ENCODE measurements at regions not wholly inside any gene's neighbourhood (a gene's known extent, or its start where the extent isn't known, plus 50 kb on each side); places are given as distances from the start of the nearest gene placed in this dataset.

DNA sequence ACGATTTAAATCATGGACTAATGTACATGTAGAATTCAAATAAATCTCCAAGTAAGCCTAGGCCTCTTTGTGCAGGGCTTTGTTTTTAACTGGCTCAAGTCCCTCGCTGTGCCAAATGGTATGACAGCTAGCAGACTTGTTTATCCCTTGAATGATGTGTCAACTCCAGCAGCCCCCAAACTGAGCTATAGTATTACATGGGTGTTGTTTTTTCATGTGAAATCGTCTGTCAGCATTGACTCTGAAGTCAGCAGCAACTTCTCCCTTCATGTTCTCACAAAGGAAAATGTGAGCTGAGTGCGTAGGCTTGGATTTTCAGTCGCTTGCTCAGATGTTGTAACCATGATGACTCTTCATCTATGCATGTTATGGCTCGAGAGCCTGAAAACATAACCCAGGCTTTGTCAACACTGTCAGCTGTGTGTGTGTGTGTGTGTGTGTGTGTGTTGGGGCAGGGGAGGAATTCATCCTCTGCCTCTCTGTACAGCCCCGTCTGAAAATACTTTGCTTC lies 73.3 kb downstream of the PTHLH start (continued):
- TF ChIP-seq, protein P1, sequence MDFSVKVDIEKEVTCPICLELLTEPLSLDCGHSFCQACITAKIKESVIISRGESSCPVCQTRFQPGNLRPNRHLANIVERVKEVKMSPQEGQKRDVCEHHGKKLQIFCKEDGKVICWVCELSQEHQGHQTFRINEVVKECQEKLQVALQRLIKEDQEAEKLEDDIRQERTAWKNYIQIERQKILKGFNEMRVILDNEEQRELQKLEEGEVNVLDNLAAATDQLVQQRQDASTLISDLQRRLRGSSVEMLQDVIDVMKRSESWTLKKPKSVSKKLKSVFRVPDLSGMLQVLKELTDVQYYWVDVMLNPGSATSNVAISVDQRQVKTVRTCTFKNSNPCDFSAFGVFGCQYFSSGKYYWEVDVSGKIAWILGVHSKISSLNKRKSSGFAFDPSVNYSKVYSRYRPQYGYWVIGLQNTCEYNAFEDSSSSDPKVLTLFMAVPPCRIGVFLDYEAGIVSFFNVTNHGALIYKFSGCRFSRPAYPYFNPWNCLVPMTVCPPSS (IDR thresholded peaks at IDR 0.05): no peak
- TF ChIP-seq ADNP (CRISPR knock-in tag; IDR thresholded peaks at IDR 0.05) (no peak), ZFP62 (CRISPR knock-in tag; IDR thresholded peaks at IDR 0.05) (no peak), ZNF547 (CRISPR knock-in tag; IDR thresholded peaks at IDR 0.05) (no peak), ERF (CRISPR knock-in tag; IDR thresholded peaks at IDR 0.05) (no peak), FLYWCH1 (CRISPR knock-in tag; IDR thresholded peaks at IDR 0.05) (no peak), HHEX (CRISPR knock-in tag; IDR thresholded peaks at IDR 0.05) (0 out of 2 replicates have a peak, but pooled peaks have one; percentile 15), NBN (conservative IDR thresholded peaks at IDR 0.05) (no peak), SAP130 (CRISPR knock-in tag; IDR thresholded peaks at IDR 0.05; ENCODE audit: low read depth) (peak; percentile 62), PHF8 (CRISPR knock-in tag; IDR thresholded peaks at IDR 0.05) (no peak), NONO (IDR thresholded peaks at IDR 0.05) (no peak), NONO (CRISPR knock-in tag; conservative IDR thresholded peaks at IDR 0.05) (0 out of 2 replicates have a peak, but pooled peaks have one; percentile 23), ZNF570 (CRISPR knock-in tag; IDR thresholded peaks at IDR 0.05; ENCODE audit: borderline replicate concordance) (no peak), SMARCC2 (IDR thresholded peaks at IDR 0.05) (no peak), SATB2 (CRISPR knock-in tag; IDR thresholded peaks at IDR 0.05) (no peak), U2AF1 (optimal IDR thresholded peaks at IDR 0.05; ENCODE audit: low read depth, low read length) (no peak), FIP1L1 (IDR thresholded peaks at IDR 0.05; ENCODE audit: borderline replicate concordance, insufficient read depth, low read depth, low read length) (no peak), ZSCAN31 (CRISPR knock-in tag; IDR thresholded peaks at IDR 0.05; ENCODE audit: low read depth) (no peak), ZNF549 (CRISPR knock-in tag; IDR thresholded peaks at IDR 0.05) (no peak), ZNF552 (CRISPR knock-in tag; IDR thresholded peaks at IDR 0.05; ENCODE audit: borderline replicate concordance) (no peak), RELA (CRISPR knock-in tag; IDR thresholded peaks at IDR 0.05) (no peak), ZNF550 (CRISPR knock-in tag; IDR thresholded peaks at IDR 0.05; ENCODE audit: borderline replicate concordance) (no peak), AKAP8 (CRISPR knock-in tag; IDR thresholded peaks at IDR 0.05) (no peak), MAFG (CRISPR knock-in tag; IDR thresholded peaks at IDR 0.05) (no peak), HCFC1 (IDR thresholded peaks at IDR 0.05; ENCODE audit: low read depth, low read length) (no peak)
- TF ChIP-seq, protein P2, sequence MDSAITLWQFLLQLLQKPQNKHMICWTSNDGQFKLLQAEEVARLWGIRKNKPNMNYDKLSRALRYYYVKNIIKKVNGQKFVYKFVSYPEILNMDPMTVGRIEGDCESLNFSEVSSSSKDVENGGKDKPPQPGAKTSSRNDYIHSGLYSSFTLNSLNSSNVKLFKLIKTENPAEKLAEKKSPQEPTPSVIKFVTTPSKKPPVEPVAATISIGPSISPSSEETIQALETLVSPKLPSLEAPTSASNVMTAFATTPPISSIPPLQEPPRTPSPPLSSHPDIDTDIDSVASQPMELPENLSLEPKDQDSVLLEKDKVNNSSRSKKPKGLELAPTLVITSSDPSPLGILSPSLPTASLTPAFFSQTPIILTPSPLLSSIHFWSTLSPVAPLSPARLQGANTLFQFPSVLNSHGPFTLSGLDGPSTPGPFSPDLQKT (CRISPR knock-in tag; IDR thresholded peaks at IDR 0.05; ENCODE audit: borderline replicate concordance): no peak
- TF ChIP-seq, protein P3, sequence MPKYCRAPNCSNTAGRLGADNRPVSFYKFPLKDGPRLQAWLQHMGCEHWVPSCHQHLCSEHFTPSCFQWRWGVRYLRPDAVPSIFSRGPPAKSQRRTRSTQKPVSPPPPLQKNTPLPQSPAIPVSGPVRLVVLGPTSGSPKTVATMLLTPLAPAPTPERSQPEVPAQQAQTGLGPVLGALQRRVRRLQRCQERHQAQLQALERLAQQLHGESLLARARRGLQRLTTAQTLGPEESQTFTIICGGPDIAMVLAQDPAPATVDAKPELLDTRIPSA (CRISPR knock-in tag; IDR thresholded peaks at IDR 0.05; ENCODE audit: borderline replicate concordance): no peak
- TF ChIP-seq, protein P4, sequence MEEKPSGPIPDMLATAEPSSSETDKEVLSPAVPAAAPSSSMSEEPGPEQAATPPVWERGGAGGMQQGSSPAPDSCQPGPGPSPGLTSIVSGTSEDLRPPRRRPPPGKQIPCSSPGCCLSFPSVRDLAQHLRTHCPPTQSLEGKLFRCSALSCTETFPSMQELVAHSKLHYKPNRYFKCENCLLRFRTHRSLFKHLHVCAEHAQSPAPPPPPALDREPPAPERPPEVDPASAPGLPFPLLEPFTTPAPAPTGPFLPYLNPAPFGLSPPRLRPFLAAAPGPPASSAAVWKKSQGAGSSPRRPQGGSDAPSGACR (CRISPR knock-in tag; IDR thresholded peaks at IDR 0.05): no peak
- TF ChIP-seq, protein P5, sequence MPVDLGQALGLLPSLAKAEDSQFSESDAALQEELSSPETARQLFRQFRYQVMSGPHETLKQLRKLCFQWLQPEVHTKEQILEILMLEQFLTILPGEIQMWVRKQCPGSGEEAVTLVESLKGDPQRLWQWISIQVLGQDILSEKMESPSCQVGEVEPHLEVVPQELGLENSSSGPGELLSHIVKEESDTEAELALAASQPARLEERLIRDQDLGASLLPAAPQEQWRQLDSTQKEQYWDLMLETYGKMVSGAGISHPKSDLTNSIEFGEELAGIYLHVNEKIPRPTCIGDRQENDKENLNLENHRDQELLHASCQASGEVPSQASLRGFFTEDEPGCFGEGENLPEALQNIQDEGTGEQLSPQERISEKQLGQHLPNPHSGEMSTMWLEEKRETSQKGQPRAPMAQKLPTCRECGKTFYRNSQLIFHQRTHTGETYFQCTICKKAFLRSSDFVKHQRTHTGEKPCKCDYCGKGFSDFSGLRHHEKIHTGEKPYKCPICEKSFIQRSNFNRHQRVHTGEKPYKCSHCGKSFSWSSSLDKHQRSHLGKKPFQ (CRISPR knock-in tag; IDR thresholded peaks at IDR 0.05; ENCODE audit: insufficient replicate concordance): no peak

Measured in HepG2 (cell line).